Activated naive CD4-positive, alpha-beta T cell (primary cell): ENCODE measurements at regions not wholly inside any gene's neighbourhood (a gene's known extent, or its start where the extent isn't known, plus 50 kb on each side); places are given as distances from the start of the nearest gene placed in this dataset.
"Not testable (repeated sequence)": the region's sequence is repeated elsewhere in the genome, so short reads cannot be mapped to it uniquely, and the experiment has no call there.

Experiments used
- DNase-seq, 4 experiments: peaks; one replicate each; lab custom pipeline; 2025; lab: John Stamatoyannopoulos, UW

DNA sequence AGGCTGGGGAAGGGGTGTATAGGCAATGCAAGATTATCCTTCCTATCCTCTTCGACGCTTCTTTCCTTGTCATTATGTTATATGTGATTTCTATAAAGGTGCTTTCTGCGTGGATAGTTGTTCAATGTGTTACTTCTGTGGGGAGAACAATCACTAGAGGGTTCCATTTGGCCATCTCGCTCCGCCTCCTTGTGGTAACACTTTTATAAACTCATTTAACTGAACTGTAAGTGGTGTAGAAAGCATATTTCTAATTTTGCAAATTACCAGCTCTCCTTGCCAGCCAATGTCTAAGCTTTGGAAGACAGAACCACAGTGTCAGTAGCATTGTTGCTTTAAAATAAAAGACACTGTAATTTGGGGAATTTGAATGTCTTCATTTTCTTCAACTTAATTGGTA, 1093.7 kb upstream of the MIR17HG start:
- DNase-seq: no peak

DNA sequence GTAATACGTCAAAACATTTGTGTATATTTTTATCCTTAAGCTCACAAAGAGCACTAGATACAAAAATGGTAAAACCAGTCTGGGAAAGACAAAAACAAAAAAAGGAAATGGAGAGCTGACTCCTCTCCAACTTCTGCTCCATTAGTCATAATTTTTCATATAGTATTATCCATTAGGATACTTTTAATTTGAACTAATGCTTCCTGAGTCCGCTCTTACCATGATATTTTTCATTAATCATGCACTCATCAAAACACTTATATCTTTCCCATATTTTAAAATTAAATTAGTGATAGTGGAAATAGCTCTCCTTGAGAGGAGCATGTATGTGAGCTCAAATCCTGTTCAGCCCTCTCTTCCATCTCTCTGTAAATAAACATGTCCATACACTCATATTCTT, 1093.0 kb upstream of the MIR17HG start:
- no peak for DNase-seq

DNA sequence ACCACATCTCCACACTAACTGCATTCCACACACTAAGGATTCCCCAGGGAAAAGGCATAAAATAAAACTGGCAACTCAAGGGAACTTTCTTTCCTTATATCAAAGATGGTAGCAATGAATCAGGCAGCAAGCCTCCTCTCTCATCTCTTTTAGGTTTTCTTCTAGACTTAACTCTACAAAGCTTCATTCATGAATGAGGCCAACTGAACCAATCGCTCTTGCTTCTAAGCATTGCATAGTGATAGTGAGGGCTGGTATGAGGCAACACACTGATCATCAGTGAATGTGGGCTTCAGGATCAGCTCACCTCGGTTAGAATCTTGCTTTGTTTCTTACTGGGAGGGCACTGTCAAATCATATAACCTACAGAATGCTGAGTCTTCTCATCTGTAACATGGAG, 1090.7 kb upstream of the MIR17HG start:
- no peak for DNase-seq

DNA sequence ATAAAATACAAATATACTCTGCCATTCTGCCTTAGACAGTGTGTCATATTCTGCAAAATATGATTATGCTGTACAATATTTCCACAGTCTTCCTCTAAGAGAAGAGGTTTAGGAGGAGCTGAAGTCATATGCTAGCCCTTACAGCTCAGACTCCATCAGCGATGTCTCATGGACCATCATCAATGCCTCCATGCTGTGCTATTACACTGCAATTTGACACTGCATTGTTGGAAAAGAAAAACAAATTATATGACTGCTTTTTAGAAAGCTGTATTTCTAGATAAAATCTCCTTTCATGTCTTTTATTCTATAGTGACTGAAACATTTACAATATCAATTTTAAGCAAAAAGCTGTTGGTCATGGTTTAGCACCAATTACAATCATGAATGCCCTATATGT, 1089.4 kb upstream of the MIR17HG start:
- no peak for DNase-seq

DNA sequence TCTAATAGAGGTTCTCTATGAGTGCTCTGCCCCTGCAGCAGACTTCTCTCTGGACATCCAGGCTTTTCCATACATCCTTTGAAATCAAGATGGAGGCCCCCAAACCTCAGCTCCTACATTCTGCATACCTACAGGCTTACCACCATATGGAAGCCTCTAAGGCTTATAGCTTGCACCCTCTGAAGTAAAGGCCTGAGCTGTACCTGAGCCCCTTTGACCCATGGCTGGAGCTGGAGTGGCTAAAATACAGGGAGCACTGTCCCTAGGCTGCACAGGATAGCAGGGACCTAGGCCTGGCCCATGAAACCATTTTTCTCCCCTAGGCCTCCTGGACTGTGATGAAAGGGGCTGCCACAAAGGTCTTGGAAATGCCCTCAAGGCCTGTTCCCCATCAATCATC, 1086.1 kb upstream of the MIR17HG start:
- no peak for DNase-seq

DNA sequence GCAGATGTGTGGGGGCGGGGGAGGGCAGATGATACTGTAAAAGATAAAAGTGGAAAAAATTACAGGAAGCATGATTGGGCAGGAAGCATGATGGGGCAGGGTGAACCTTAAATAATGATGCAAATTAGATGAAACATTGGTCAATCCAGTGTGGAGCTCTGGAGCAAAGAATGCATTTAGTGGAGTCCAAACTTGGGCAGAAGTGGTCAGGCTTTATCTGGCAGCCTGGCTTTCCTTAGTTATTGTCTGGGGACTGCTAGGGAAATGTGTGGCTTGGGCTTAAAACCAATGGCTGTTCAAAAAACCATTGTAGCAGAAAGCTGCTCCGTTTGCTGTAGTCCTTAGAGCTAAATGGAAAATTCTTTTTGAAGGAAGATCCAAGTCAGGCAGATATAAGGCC, 1077.3 kb upstream of the MIR17HG start:
- DNase-seq: no peak

DNA sequence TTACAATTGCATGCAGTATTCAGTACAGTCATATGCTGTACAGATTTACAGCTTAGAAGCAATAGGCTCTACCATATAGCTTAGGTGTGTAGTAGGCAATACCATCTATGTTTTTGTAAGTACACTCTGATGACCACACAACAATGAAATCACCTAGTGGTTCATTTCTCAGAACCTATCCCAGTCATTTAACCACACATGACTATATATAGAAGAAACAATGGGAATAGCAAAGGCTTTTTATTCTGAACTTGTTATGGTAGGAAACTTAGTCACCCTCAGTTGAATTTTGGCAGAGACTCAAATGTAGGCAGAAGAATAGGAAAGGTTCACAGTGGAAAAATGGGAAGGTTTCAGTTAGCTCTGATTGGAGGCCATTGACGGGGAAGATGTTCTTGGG, 1075.1 kb upstream of the MIR17HG start:
- DNase-seq: no peak

DNA sequence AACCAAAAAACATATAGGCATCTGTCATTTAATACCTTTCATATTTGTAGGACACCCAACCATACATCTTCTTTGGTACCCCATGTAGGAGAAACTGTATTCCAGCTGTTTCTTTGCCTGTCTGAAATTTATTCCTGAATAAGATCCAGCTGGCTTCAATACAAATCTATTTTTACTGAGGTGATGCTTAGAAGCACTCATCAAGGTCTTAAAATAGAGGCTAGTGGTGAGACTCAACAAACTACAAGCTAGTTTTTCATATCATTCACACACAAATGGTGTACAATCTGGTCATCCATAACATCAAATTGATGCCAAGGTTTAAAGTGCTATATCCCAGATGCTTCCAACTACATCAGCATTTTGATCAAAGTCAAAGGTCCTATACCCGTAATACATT, 1071.3 kb upstream of the MIR17HG start:
- DNase-seq: no peak

DNA sequence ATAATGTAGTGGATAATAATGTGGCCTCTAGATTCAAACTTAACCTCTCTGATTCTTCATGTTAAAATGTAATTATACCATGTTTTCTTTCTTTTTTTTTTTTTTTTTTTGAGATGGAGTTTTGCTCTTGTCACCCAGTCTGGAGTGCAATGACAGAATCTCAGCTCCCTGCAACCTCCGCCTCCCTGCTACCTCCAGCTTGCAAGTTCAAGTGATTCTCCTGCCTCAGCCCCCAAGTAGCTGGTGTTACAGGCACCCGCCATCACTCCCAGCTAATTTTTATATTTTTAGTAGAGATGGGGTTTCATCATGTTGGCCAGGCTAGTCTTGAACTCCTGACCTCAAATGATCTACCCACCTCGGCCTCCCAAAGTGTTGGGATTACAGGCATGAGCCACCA, 1069.3 kb upstream of the MIR17HG start:
- not testable (repeated sequence) for DNase-seq

DNA sequence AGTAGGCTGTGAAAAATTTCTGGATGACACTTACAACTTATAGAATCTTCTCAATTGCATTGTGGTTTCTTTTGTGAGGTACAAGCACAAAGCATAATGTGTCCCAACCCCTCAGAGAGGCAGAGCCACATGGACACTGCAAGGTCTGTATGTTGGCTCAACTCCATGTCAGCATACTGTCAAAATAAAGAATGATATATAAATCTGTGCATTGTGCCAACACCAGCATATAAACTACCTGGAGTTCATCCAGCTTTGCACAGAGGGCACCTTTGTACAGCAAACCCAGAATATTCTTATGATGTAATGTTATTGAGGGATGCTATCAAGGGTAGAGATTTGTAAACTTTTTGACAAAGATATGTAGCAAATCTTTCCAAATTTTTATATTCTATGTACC, 1065.8 kb upstream of the MIR17HG start:
- DNase-seq: no peak

DNA sequence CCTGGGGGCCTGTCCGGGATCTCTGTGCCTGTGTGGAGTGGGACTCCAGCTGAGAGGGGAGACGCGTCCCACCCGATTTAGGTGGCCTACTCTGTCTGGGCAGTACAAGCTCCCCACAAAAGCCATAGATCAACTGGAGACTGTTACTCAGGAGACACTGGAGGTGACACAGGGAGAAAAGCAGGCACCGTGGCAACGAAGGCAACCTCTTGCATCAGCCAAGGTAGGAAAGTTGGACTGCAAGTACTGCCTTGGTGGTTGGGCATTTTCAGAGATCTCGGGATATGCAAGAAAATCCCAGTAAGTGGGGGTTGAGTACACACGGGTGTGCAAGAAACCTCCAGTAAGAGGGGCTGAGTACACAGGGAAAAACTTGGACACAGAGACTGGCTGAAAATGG, 1060.0 kb upstream of the MIR17HG start:
- DNase-seq: no peak

DNA sequence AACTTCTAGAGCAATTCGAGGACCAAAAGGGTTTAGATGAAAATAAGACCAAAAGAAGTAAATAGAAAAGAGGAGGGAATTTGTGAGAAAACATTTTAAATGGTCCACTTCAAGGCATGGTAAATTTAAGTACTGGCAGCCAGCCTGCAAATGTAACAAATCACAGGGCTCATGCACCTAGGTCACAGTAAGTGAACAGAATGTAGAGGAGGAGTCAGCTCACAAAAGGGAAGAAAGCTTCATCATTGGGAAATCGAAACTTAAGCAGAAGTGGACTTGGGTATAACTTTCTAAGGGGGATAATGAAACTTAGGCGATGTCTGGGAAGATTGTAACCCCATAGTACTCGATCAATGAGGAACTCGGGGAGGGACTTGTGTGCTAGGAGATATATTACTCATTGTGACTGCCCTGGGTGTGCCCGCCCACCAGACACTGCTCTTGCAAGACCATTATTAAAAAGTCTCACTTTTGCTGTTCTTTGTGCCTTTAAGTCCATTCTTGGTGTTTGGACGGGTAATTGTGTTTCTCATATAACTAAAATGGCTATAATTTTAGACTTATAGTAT, 1053.6 kb upstream of the MIR17HG start:
- no peak for DNase-seq

DNA sequence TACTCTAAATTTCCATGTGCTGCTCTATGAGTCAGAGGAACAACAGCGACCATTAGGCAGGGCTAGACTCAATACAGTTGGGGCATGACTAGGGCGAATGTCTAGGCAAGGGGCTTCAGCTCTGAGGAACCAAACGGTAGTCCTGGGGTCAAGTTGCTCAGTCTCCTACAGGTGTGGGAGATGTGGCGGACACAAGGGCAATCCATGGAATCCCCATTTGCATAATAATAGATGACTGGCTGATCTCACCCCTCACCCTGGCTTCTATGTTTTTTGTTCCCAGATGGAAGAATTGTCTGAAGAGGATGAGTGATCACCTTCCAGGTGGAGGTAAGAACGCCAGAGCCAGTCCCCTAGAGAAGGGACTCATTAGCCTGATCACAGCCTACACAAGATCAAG, 1048.2 kb upstream of the MIR17HG start:
- DNase-seq: no peak

DNA sequence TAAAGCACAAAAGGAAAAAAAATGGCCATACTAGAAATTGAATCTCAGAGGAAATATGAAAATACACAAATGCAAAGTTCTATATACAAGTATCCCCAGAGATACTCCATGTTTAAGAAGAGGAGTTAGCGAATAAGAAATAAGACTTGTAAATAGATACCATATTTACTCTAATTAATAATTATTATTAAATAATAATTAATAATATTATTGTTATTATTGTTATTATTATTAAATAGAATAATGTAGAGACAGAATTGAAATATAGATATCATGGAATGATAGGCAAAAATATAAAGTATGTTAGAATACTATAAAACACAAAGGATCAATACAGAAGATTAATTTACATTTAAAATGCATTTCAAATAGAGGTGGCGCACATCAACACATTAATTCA, 1047.5 kb upstream of the MIR17HG start:
- no peak for DNase-seq

DNA sequence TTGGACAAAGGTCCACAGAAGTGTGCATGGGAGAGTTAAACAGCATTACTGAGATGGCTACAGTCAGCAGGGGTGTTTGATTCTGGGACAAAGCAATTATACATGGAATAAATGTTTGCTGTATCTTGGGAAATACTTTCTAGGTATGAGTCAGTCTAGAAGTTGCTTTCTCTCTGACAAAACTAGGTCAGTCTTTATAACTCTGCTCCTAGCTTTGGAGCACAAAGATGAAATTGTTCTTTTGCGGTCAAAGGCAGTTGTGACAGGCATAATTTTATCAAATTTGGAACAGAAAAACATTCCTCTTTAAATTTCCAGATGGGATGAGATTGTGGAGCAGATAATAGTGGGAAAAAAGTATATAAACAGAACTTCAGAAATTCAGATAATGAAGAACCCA, 1045.4 kb upstream of the MIR17HG start:
- DNase-seq: no peak

DNA sequence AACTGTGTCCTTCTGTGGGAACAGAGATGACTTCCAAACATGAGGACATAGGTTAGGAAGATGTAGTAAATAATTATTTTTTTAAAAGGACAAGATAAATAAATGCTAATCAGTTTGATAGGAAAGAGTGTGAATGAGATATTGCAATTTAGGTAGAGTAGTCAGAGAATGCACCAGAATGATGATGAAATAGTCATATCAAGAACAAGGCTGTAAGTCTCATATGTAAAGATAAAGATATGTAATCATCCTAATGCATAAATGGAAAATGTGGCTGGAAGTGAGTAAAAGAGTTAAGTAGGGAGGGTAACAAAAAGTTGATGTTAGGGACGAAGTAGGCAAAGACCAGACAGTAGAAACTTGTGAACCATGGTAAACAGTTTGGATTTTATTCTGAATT, 1041.7 kb upstream of the MIR17HG start:
- no peak for DNase-seq

DNA sequence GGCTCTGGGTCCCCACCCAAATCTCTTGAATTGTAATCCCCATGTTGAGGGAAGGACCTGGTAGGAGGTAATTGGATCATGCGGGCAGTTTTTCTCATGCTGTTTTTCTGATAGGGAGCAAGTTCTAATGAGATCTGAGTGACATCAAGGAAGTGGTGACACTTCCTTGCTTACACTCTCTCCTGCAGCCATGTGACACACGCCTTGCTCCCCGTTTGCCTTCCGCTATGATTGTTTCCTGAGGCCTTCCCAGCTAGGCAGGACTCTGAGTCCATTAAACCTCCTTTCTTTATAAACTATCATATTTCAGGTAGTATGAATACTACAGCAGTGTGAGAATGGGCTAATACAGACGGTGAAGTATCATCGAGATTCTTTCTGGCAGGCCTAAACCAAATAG, 1040.4 kb upstream of the MIR17HG start:
- no peak for DNase-seq

DNA sequence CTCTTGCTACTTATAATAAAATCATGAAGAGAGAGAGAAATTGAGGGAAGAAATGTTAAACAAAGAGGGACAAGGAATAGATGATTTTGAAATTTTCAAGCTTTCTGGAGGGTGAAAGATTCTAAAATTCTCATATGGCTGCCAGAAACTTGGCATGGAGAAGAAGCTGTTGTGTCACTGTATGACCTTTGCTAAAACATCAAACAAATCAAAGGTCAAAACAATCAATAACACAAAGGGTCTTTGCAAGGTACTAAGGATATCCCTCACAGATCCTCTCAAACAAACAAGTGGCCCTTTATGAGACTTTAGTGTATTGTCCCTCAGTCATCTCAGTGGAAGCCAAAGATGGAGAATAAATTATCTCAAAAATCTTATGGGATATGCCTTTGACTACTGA, 1039.2 kb upstream of the MIR17HG start:
- DNase-seq: no peak

DNA sequence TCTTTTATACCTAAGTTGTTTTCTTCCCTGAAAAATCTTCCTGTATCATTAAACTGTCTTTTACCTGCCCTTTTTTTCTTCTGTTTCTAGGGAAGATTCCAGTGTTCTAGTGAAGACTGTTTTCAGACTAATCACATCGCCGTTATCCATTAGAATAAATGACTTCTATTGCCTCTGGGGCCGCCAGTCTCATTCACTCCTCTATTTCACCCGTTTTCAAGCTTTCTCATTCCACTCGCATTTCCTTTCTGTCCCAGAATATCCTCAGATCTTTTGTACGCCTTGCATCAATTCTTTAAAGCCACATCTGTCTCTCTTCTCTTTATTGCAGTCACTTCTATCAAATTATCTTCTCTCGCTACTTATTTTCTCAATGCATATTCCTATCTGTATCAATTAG, 1035.6 kb upstream of the MIR17HG start:
- no peak for DNase-seq

DNA sequence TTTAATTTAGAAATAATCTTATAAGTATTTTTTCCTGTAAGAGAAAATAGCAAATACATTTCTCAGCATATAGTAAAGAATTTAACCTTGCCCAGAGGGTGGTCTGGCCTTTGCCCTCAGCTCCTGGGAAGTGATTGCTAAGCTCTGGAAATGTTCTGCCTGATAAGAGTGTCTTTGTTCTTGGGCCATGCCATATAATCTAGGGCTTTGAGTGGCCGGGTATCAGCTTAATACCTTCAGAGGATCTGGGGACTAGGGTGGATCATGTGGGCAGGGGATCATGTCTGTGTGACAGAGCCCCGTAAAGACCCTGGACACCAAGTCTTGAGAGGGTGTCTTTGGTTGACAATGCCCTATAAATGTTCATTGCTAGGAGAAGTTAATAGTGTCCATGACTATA, 1032.4 kb upstream of the MIR17HG start:
- DNase-seq: no peak

DNA sequence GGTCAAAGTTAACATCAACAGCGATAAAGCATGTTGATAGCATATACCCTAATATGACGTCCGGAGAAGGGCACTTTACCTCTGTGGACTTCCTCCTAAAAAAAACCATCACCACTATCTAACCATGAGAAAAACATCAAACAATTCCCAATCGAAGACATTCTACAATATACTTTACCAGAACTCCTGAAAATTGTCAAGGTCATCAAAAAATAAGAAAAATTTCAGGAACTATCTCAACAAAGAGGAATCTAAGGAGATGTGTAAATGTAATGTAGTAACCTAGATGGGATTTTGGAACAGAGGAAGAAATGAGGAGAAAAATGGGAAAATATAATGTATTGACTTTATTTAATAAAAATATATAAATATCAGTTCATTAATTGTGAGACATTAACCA, 1026.8 kb upstream of the MIR17HG start:
- no peak for DNase-seq

DNA sequence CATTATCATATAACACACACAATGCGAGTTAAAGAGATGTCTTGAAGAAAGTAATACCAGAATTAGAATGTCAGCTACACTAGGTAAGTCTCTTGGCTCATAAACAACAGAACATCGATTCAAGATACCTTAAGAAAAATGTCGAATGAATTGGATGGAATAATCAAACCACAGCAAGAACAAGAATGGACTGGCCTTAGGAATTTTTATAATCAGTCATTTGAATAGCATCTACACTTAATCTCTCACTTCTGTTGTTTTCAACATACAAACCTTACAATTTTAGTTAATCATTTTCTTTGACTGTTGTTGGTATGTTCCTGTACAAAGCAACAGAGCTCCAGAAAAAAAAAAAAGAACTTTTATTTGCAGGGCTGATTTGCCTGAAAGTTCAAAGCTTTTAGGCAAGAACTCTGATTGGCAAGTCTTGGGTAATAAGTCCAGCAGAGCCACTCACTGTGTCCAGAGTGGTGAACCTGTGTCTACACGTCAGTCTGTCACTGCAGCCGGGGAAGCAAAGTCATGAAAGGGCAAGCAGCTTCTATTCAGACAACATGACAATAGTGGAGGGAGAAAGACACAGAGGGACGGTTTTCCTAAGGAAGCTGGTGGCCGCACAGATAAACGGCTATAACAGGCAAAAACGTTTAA, 1026.1 kb upstream of the MIR17HG start:
- DNase-seq: no peak

DNA sequence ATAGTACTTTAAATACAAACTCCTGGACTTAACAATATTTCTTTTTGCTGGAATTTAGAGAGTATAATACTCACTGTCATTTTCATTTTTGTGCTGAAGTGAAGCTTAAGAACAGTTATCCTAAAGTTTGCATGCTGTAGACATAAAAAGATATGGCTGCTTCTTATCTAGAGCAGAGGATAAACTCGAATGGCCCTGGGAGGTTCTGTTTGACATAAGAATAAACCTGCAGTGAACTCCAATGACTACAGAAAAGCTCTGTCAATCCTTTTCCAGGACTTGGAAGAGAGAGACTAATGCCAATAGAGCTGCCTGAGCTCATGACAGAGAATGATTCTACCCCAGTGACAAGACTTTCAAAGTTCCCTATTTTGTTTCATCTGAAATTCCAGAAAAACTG, 1017.8 kb upstream of the MIR17HG start:
- no peak for DNase-seq

DNA sequence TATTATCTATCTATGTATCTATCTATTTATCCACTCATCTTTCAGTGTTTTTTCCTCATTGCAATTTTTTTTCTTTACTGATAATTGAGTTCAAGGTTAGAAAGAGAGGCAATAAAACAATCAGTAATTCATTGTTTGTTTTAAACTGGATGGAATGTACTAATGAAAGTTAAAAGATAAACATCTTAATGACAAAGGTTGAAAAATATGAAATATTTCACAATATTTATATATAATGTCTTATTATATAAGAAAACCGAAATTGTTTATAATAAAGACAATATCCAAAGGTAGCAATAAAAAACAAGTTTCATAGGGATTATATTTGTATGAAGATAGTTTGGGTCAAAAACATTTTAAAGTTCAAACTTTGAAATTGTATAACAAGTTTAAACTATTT, 1015.5 kb upstream of the MIR17HG start:
- DNase-seq: no peak

DNA sequence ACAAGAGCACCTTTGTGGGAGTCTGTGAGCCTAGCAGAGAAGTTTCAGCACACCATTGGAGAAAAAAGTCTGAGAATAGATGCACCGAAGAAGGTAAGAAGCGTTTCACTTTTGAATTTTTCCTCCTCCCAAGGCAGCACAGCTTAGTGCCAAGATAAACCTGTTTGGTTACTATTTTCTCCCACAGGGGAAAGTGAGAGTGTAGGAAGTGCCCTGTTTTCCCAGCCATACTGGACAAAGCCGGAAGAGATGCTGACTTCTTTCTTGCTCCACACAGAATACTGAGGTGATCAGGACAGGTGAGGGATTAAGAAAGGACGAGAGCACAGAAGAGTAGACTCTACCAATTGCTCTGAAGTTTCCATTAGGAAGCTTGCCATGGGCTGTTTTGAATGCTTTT, 1011.0 kb upstream of the MIR17HG start:
- no peak for DNase-seq
